H1 (cell line): ENCODE measurements at regions not wholly inside any gene's neighbourhood (a gene's known extent, or its start where the extent isn't known, plus 50 kb on each side); places are given as distances from the start of the nearest gene placed in this dataset.

Experiments
- CTCF ChIA-PET: fragments of 300-600 bp; sonication (Branson Sonifier 250); formaldehyde crosslinking; loops from one replicate; lab custom pipeline; 2021; ENCODE audit not compliant: partially characterized antibody; lab: Charles Lee
- POLR2A ChIA-PET: fragments of 300-600 bp; sonication (Branson Sonifier 250); formaldehyde crosslinking; loops from one replicate; lab custom pipeline; 2021; ENCODE audit warnings: inconsistent platforms; ENCODE audit not compliant: partially characterized antibody; lab: Charles Lee
- DNase-seq, 2 experiments: peaks; one replicate each; pipeline versions ENCODE4 v3.0.0 to v3.0.0-alpha.2; 2010 to 2022; ENCODE audit warnings: low spot score in 2 of 2, low read depth in 1 of 2, mixed read lengths in 1 of 2
- FAIRE-seq: peaks from 2 replicates; lab custom pipeline; 2011; peaks lifted over from hg19 to GRCh38; lab: Jason Lieb, UNC
- H2AFZ ChIP-seq: 2 replicates; pipeline ENCODE4 v1.8.1; 2012; ENCODE audit warnings: low read length, inconsistent platforms
- H2AK5ac ChIP-seq: 2 replicates; pipeline ENCODE4 v1.6.1; 2013; ENCODE audit warnings: low read depth, low read length
- H2BK120ac ChIP-seq: replicated peaks from 2 replicates; pipeline ENCODE3; 2013; ENCODE audit warnings: low read depth, low read length, inconsistent platforms
- H2BK12ac ChIP-seq: 2 replicates; pipeline ENCODE4 v1.6.1; 2013; ENCODE audit warnings: low read depth, low read length
- H2BK15ac ChIP-seq: 2 replicates; pipeline ENCODE4 v1.6.1; 2013; ENCODE audit warnings: low read length
- H2BK20ac ChIP-seq: 2 replicates; pipeline ENCODE4 v1.6.1; 2013; ENCODE audit warnings: low read length
- H2BK5ac ChIP-seq: 2 replicates; pipeline ENCODE4 v1.6.1; 2013; ENCODE audit warnings: low read depth, low read length
- H3K14ac ChIP-seq: 2 replicates; pipeline ENCODE4 v1.6.1; 2013; ENCODE audit warnings: inconsistent platforms; ENCODE audit not compliant: insufficient read length
- H3K18ac ChIP-seq: 2 replicates; pipeline ENCODE4 v1.6.1; 2013; ENCODE audit warnings: low read length; ENCODE audit errors: extremely low read depth
- H3K23ac ChIP-seq: 2 replicates; pipeline ENCODE4 v1.6.1; 2013; ENCODE audit warnings: inconsistent platforms; ENCODE audit not compliant: insufficient read length
- H3K23me2 ChIP-seq: 2 replicates; pipeline ENCODE4 v1.6.1; 2013; ENCODE audit warnings: low read depth, low read length
- H3K27ac ChIP-seq: 2 replicates; pipeline ENCODE4 v1.6.1; 2011; ENCODE audit warnings: low read depth, low read length, inconsistent platforms
- H3K27me3 ChIP-seq, 4 experiments: replicated peaks in 1 of 4; 1 replicate in 1 of 4; 2 replicates in 3 of 4; pipeline versions ENCODE4 v1.6.1 to v1.8.1; 2011 to 2013; ENCODE audit warnings: low read length in 3 of 4, mild to moderate bottlenecking in 3 of 4, inconsistent platforms in 2 of 4, mixed read lengths in 2 of 4, moderate library complexity in 1 of 4; ENCODE audit not compliant: control insufficient read depth in 3 of 4, insufficient read depth in 3 of 4; ENCODE audit errors: extremely low read depth in 1 of 4
- H3K36me3 ChIP-seq, 4 experiments: 2 replicates each; pipeline versions ENCODE4 v1.6.1 to v1.8.1; 2011 to 2013; ENCODE audit warnings: mild to moderate bottlenecking in 4 of 4, low read length in 3 of 4, moderate library complexity in 2 of 4, control low read depth in 1 of 4, inconsistent platforms in 1 of 4; ENCODE audit not compliant: insufficient read depth in 4 of 4, control insufficient read depth in 2 of 4
- H3K4ac ChIP-seq: replicated peaks from 2 replicates; pipeline ENCODE3; 2013; ENCODE audit warnings: low read length, low read depth, mixed read lengths, inconsistent platforms; ENCODE audit not compliant: insufficient read length
- H3K4me1 ChIP-seq, 4 experiments: replicated peaks in 1 of 4; 1 replicate in 1 of 4; 2 replicates in 3 of 4; pipeline versions ENCODE4 v1.6.1 to v1.8.1; 2011 to 2013; ENCODE audit warnings: low read length in 3 of 4, inconsistent platforms in 2 of 4, mixed read lengths in 1 of 4; ENCODE audit not compliant: insufficient read depth in 4 of 4, control insufficient read depth in 3 of 4
- H3K4me2 ChIP-seq, 2 experiments: 2 replicates each; pipeline versions ENCODE4 v1.6.1 to v1.8.1; 2011 to 2013; ENCODE audit warnings: low read depth in 2 of 2, low read length in 2 of 2, control low read depth in 1 of 2, inconsistent platforms in 1 of 2, mild to moderate bottlenecking in 1 of 2; ENCODE audit not compliant: insufficient read depth in 1 of 2
- H3K4me3 ChIP-seq, 4 experiments: fragments of 200-600, 300-600 bp in 1 of 4; sonication (generic), shearing (Covaris generic), sonication (Bioruptor Twin) in 1 of 4; 2 replicates each; pipeline versions ENCODE4 v1.5.1 to v1.8.1; 2011 to 2016; ENCODE audit warnings: low read length in 4 of 4, low read depth in 3 of 4, control low read depth in 2 of 4, inconsistent platforms in 2 of 4, mild to moderate bottlenecking in 2 of 4, mixed read lengths in 1 of 4, moderate library complexity in 1 of 4; ENCODE audit not compliant: insufficient read depth in 2 of 4; ENCODE audit errors: extremely low read depth in 1 of 4
- H3K56ac ChIP-seq: replicated peaks from 2 replicates; pipeline ENCODE3; 2013; ENCODE audit warnings: low read depth, mild to moderate bottlenecking, mixed read lengths, low read length, inconsistent platforms; ENCODE audit not compliant: insufficient read length
- H3K79me1 ChIP-seq: 2 replicates; pipeline ENCODE4 v1.6.1; 2013; ENCODE audit warnings: low read depth, low read length, control low read depth
- H3K79me2 ChIP-seq, 2 experiments: 2 replicates each; pipeline versions ENCODE4 v1.6.1 to v1.8.1; 2012 to 2013; ENCODE audit warnings: low read length in 2 of 2, mild to moderate bottlenecking in 2 of 2, inconsistent platforms in 1 of 2; ENCODE audit not compliant: insufficient read depth in 2 of 2, control insufficient read depth in 1 of 2
- H3K9ac ChIP-seq, 4 experiments: replicated peaks in 1 of 4; 1 replicate in 1 of 4; 2 replicates in 3 of 4; pipeline versions ENCODE4 v1.6.1 to v1.8.1; 2011 to 2013; ENCODE audit warnings: low read depth in 3 of 4, low read length in 3 of 4, control low read depth in 2 of 4, mild to moderate bottlenecking in 2 of 4, moderate library complexity in 2 of 4, inconsistent platforms in 1 of 4; ENCODE audit errors: extremely low read depth in 1 of 4
- H3K9me3 ChIP-seq, 2 experiments: 2 replicates each; pipeline versions ENCODE4 v1.6.1 to v1.8.1; 2012 to 2013; ENCODE audit warnings: mild to moderate bottlenecking in 2 of 2, moderate library complexity in 2 of 2, control low read depth in 1 of 2, inconsistent platforms in 1 of 2, low read depth in 1 of 2, low read length in 1 of 2, mixed read lengths in 1 of 2; ENCODE audit not compliant: insufficient read depth in 2 of 2
- H4K20me1 ChIP-seq, 2 experiments: replicated peaks in 1 of 2; 2 replicates each; pipeline versions ENCODE3 to v1.8.1; 2011 to 2013; ENCODE audit warnings: inconsistent platforms in 2 of 2, low read length in 2 of 2, mild to moderate bottlenecking in 1 of 2; ENCODE audit not compliant: insufficient read depth in 2 of 2, control insufficient read depth in 1 of 2
- H4K5ac ChIP-seq: 2 replicates; pipeline ENCODE4 v1.6.1; 2013; ENCODE audit warnings: low read length, low read depth, mixed read lengths, inconsistent platforms; ENCODE audit not compliant: insufficient read length
- H4K8ac ChIP-seq: 2 replicates; pipeline ENCODE4 v1.8.0; 2013; ENCODE audit warnings: mild to moderate bottlenecking, moderate library complexity, low read length, inconsistent platforms; ENCODE audit not compliant: insufficient read depth; ENCODE audit errors: extremely low read depth
- H4K91ac ChIP-seq: replicated peaks from 2 replicates; pipeline ENCODE3; 2013; ENCODE audit warnings: low read length, mixed read lengths, inconsistent platforms; ENCODE audit not compliant: insufficient read length
- CBX5 ChIP-seq: fragments of 300-800, 300-1000 bp; sonication (generic); IDR thresholded peaks from 2 replicates; pipeline ENCODE4 v1.7.1; 2016; ENCODE audit warnings: antibody characterized with exemption, low read length, low read depth
- CBX8 ChIP-seq: fragments of 300-800, 300-1000 bp; sonication (generic); IDR thresholded peaks from 2 replicates; pipeline ENCODE4 v1.7.1; 2016; ENCODE audit warnings: low read depth, low read length, borderline replicate concordance
- CREB1 ChIP-seq: IDR thresholded peaks from 2 replicates; pipeline ENCODE4 v1.6.1; 2012; ENCODE audit warnings: inconsistent platforms
- FOSL1 ChIP-seq: IDR thresholded peaks from 2 replicates; pipeline ENCODE4 v1.6.1; 2011; ENCODE audit warnings: mild to moderate bottlenecking, low read depth, low read length, moderate library complexity; ENCODE audit not compliant: insufficient read depth
- GABPA ChIP-seq: IDR thresholded peaks from 2 replicates; pipeline ENCODE4 v1.6.1; 2011; ENCODE audit warnings: mild to moderate bottlenecking, low read length, moderate library complexity, borderline replicate concordance; ENCODE audit not compliant: insufficient read depth
- HDAC6 ChIP-seq: IDR thresholded peaks from one replicate; pipeline ENCODE4 v1.7.1; 2012; ENCODE audit warnings: low read depth, mild to moderate bottlenecking, inconsistent platforms, low read length, moderate library complexity
- NANOG ChIP-seq: IDR thresholded peaks from 2 replicates; pipeline ENCODE4 v1.6.1; 2011; ENCODE audit warnings: low read length, low read depth, mild to moderate bottlenecking, inconsistent platforms; ENCODE audit not compliant: insufficient read depth, poor library complexity, severe bottlenecking
- POLR2AphosphoS5 ChIP-seq: IDR thresholded peaks from 2 replicates; pipeline ENCODE4 v1.6.1; 2011; ENCODE audit warnings: low read depth, low read length
- SAP30 ChIP-seq: fragments of 300-600 bp; sonication (generic); IDR thresholded peaks from 2 replicates; pipeline ENCODE4 v1.7.1; 2012; ENCODE audit warnings: low read length, moderate library complexity, mild to moderate bottlenecking, inconsistent platforms; ENCODE audit not compliant: insufficient read depth, insufficient replicate concordance
- TAF7 ChIP-seq: optimal IDR thresholded peaks from 2 replicates; pipeline ENCODE3; 2011; ENCODE audit warnings: low read depth, mild to moderate bottlenecking, inconsistent platforms, low read length, moderate library complexity, borderline replicate concordance
- TBP ChIP-seq: IDR thresholded peaks from 2 replicates; pipeline ENCODE4 v1.6.1; 2011; ENCODE audit warnings: low read depth, low read length, improper control_type of control experiment
- TEAD4 ChIP-seq: IDR thresholded peaks from 2 replicates; pipeline ENCODE4 v1.6.1; 2012; ENCODE audit warnings: low read depth, low read length, inconsistent platforms, mixed read lengths
- YY1 ChIP-seq: IDR thresholded peaks from 2 replicates; pipeline ENCODE4 v1.6.1; 2011; ENCODE audit warnings: low read depth, mild to moderate bottlenecking, low read length
- WGBS, 2 experiments: shearing (Covaris generic) in 1 of 2; methylation state at CpG; one replicate each; pipeline versions ENCODE4 v1.1.6 to v1.1.7; 2013 to 2015; ENCODE audit warnings: low lambda C conversion rate in 2 of 2, mixed read lengths in 2 of 2, inconsistent platforms in 1 of 2, low coverage in 1 of 2, missing lambda C conversion rate in 1 of 2; ENCODE audit not compliant: insufficient replicate concordance in 2 of 2, insufficient coverage in 1 of 2, insufficient read length in 1 of 2; ENCODE audit errors: extremely low coverage in 1 of 2, missing lambda C conversion rate in 1 of 2; 5-methylcytosine and 5-hydroxymethylcytosine counted together
- TF ChIP-seq, protein P1 (sequence below): IDR thresholded peaks from 2 replicates; pipeline ENCODE4 v1.6.1; 2011; ENCODE audit warnings: low read length, improper control_type of control experiment

DNA sequence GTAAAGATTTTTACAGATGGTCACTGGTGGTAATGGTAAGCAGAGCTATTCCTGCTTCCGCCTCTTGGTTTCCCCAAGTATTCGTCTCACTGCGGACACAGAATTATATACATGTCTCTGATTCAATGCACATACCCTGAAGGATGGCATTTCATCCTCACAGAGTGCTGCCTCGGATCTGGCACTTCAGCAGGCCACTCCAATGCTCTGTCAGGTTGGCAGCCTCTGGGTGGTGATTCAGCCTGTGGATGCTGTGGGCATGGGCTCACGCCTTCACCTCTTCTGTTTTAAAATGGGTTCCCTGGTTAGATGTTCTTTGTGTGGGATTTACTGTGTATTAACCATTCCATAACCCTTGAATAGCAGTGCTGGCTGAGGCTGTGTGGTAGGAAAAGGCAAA is 182.6 kb upstream of the ZNF608 start:
- no peak overlapping the region for H2BK120ac ChIP-seq
- no peak for FAIRE-seq
- H3K18ac ChIP-seq = 0 out of 2 replicates have a peak overlapping the region, but pooled peaks have one; percentile 9
- H3K23ac ChIP-seq = no peak overlapping the region
- no peaks in the 10 kb centered on the region for H3K23me2 ChIP-seq
- no peaks in the 10 kb centered on the region for H3K79me2 ChIP-seq
- H3K4ac ChIP-seq = no peak overlapping the region
- no peak overlapping the region for H4K5ac ChIP-seq
- H2BK20ac ChIP-seq = 0 out of 2 replicates have a peak overlapping the region, but pooled peaks have one; percentile 23
- no peak overlapping the region for H2AK5ac ChIP-seq
- CTCF ChIA-PET = interaction anchor here (0.6 to 2.1 kb wide), 5 partner anchors 8 to 493 kb away, joined by 3 to 5 read pairs (median 3); no protein-coding TSS in a partner anchor
- no peak overlapping the region for H3K4me3 ChIP-seq
- 92% methylated on average over 5 of the region's 5 CpGs; no CpG with 5 or more reads in 1 of the 2 experiments for WGBS, 2 experiments
- H4K8ac ChIP-seq = no peak overlapping the region
- DNase-seq = no peak
- no peak overlapping the region for H2AFZ ChIP-seq
- H3K56ac ChIP-seq = no peak overlapping the region
- H3K27me3 ChIP-seq = no peaks in the 10 kb centered on the region
- H3K9ac ChIP-seq = no peak overlapping the region
- no peaks in the 10 kb centered on the region for H3K4me1 ChIP-seq
- H3K36me3 ChIP-seq = no peaks in the 10 kb centered on the region
- H3K79me1 ChIP-seq = no peaks in the 10 kb centered on the region
- H3K27ac ChIP-seq = no peak overlapping the region
- no peak overlapping the region for H2BK12ac ChIP-seq
- H2BK15ac ChIP-seq = no peak overlapping the region
- H4K20me1 ChIP-seq = no peaks in the 10 kb centered on the region
- no peak overlapping the region for H2BK5ac ChIP-seq
- no peak overlapping the region for H3K14ac ChIP-seq
- H3K4me2 ChIP-seq = no peak overlapping the region
- POLR2A ChIA-PET = no interaction called here
- H3K9me3 ChIP-seq = no peaks in the 10 kb centered on the region
- H4K91ac ChIP-seq = no peak overlapping the region
- TF ChIP-seq TBP (no peak), HDAC6 (no peak), GABPA (no peak), YY1 (no peak), POLR2AphosphoS5 (no peak), CBX5 (no peak), NANOG (no peak), CREB1 (no peak), TAF7 (no peak), CBX8 (no peak), FOSL1 (no peak), SAP30 (no peak), TEAD4 (no peak)
- TF ChIP-seq, protein P1, sequence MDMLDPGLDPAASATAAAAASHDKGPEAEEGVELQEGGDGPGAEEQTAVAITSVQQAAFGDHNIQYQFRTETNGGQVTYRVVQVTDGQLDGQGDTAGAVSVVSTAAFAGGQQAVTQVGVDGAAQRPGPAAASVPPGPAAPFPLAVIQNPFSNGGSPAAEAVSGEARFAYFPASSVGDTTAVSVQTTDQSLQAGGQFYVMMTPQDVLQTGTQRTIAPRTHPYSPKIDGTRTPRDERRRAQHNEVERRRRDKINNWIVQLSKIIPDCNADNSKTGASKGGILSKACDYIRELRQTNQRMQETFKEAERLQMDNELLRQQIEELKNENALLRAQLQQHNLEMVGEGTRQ = no peak
